Stimulated activated CD8-positive, alpha-beta memory T cell treated with anti-CD3 and anti-CD28 coated beads, Interleukin-15, amount 100 ng/mL, for 4 hours (primary cell): ENCODE measurements at regions not wholly inside any gene's neighbourhood (a gene's known extent, or its start where the extent isn't known, plus 50 kb on each side); places are given as distances from the start of the nearest gene placed in this dataset.

Source experiments
- DNase-seq, 2 donors: peaks; one replicate each; pipeline ENCODE4 v3.0.0-alpha.2; 2020; ENCODE audit warnings: low read depth in 2 of 2

- DNase-seq, result no peak
Observed at GRCh38 chr10:131847241-131847783, 53.5 kb upstream of the PPP2R2D start.

GRCh38 chr10:131848296-131848695 lies 52.5 kb upstream of the PPP2R2D start:
- DNase-seq, result no peak

DNA sequence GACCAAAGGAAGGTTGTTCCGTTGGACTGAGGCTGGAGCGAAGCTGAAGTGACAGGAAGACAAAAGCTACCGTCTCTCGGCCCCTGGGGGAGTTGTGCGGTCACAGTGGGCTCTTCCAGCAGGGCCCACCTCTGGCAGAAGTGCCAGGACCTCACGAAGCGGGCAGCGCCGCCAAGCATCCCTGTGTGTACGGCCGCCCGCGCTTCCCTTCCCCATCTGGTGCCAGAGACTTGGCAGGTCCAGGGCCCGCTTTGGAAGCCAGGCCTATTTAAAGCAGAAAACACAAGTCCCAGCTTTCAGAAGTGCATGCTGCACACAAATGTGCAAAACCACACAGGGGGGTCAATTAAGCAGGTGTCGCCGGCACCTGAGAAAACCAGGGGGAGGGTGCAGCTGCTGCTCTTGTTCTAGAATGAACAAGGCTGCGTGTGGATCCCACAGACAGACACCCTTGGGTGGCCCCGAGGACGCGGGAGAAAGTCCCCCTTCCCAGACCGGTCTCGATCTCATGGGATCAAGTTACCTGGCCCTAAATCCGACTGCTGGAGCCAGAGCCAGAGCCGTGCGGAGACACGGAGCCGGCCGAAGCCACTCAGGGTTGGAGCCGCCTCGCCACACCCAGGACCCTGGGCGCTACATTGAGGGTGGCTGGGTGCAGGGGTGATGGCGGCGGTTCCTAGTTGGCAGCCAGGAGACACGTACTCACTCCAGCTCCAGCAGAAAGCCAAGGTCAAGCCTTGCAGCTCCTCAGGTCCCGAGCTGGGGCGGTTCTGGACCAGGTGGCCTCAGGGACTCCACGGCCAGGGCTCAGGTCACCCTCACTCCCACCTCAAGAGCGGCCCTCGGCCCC lies 51.8 kb upstream of the PPP2R2D start:
- no peak for DNase-seq

- no peak for DNase-seq
Observed at GRCh38 chr10:131849591-131850382, 51.0 kb upstream of the PPP2R2D start.

DNA sequence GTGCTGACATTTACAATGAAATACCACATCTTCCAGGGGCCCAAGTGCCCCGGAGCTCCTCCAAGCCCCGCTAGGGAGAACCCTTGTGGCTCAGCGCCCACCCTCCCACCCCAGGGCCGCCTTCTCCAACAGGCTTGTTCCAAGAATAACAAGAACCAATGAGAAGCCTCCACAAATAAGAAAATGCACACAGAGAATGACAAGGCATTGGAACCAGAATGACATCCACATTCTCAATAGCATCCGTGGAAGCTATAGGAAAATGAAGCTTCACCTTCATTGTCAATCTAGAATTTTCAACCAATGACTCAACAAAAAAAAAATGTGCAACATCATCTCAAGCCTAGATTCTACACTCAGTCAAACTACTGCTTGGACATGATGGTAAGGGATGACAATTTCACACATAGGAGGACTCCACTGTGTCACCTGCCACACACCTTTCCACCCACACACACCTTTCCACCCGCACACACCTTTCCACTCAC lies 50.4 kb upstream of the PPP2R2D start:
- no peak for DNase-seq
